Stimulated activated CD4-positive, alpha-beta T cell treated with anti-CD3 and anti-CD28 coated beads, Interleukin-4, amount 100 ng/mL, for 48 hours (primary cell): ENCODE measurements at regions not wholly inside any gene's neighbourhood (a gene's known extent, or its start where the extent isn't known, plus 50 kb on each side); places are given as distances from the start of the nearest gene placed in this dataset.
"Not testable (repeated sequence)": the region's sequence is repeated elsewhere in the genome, so short reads cannot be mapped to it uniquely, and the experiment has no call there.

ENCODE experiments used
- DNase-seq, 2 donors: peaks; one replicate each; pipeline ENCODE4 v3.0.0-alpha.2; 2020; ENCODE audit warnings: low read depth in 2 of 2

DNA sequence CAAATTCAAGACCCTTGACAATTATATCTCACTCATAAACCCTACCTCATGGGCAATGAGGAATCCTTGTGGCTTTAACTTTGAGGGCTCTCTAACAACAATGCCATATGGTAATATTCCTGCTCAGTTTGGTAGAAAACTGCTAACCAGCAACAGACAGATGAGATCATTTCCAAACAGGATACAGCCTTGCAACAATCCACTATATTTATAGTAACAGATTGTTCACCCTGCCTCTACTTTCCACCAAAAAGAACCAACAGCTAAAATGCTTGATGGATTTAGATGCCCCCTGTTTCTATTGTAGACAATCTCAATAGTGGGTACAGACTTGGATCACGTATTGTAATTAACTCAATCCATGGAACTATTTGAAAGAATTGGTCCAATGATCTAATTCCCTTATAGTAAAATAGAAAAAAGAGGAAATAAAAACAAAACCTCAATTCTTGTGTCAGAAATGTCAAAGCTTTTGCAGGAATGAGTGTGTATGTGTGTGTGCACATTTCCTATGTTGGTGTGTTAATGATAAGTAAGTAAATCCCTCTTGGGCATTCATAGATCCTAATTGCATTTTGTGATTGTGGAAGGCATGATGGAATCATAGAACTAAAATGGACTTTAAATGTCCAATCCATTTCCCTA, 100.0 kb upstream of the EDEM3 start:
- no peak for DNase-seq

DNA sequence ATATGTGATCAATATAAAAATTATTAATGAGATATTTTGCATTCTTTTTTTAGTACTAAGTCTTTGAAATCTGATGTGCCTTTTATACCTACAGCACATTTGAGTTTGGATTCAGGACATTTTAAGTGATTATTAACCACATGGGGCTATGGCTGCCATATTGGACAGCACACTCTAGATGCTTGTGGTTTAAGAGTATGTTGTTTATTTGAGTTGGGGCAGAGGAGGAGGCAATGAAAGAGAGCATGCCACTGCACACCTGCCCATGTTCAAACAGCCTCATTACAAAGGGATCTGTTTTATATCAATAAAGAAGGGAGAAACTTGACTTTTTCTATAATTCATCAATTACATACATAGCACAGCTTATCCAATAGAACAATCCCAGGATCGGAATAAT, 99.4 kb upstream of the EDEM3 start:
- DNase-seq = no peak

DNA sequence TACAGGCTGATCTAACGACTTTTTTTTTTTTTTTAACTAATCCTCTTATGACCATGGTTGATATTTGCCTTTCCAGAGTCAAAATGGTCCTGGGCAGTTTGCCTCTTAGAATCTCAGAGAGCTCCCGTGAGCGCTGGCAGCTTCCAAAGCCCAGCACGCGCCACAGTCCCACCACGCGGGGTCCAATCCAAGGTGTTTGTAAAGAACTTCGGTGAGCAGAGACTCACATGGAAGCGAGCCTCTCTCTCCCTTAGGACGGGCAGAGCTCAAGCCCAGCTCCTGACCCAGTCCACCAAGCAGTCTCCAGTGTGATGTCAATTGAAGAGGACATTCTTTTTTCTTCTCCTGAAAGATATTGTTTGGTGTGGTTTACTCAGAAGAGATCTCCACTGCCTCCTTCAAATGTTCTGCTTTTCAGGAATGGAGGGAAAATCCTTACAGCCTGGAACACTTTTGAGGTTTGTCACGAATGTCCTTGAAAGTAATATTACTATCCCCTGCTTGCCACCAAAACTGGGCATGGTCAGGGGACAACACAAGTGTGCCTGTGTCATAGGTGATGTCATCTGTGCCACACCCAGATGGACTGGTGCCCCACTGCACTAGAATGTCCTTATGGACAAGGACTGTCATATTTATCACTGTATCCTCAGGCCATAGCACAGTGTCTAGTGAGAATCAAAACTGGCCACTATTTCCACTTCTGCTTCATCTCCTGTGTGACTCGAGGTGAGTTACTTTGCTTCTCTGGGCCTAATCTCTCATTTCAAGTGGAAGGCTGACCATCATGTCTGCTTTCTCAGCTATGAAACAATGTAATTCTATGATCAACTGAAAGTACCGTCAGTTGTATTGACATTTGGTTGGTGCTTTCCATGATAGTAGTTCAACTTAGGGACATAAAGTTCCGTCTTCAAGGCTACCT, 97.4 kb upstream of the EDEM3 start:
- DNase-seq = no peak

DNA sequence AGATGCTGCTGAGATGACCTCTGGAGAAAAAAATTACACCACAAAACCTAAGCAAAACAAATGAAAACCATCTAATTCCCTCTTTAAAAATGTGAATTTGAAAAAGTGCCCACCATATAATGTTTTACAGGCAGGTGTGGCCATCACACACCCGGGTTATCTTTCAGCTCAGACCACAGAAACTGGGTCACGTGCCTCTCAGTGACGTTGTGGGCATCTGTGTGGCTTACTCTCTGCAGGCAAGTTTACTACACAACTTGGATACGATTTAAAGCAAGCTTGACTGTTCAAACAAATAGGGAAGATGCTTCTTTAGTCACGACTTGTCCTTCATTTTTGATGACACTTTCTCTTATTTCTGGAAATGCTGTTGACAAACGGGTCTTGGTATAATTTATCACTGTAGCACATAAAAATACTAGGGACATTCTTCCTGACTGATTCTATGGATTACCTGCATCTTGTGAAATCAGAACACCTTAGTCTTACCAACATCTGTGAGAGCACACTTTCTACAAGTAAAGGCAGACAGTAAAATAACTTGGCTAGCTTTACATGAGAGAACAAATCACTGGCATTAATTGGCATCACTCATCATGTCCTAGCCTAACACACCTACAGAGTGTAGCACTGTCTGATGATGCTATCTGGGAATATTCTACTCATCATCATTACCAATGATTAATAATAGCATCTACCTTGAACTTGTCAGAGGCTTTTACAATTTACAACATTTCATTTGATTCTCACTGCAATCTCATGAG, 89.3 kb upstream of the EDEM3 start:
- DNase-seq = peak in 1 of 2 donors; percentile 14

DNA sequence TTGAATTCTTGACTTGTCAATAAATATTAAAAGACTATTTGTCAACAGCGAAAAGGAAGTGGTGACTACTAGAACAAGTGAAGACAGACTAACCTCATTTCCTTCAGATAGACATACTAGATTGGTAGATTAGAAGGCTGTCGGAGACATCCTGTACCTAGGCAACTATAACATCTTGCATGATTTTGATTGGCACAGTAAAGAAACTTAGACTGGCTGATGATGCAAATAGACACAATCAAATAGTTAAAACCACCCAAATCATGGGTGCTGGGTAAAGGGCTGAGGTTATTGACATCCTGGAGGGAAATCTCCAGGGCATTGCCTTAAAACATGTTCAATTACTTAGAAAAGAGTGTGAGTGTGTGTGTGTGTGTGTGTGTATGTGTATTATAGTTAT, 85.9 kb upstream of the EDEM3 start:
- DNase-seq = no peak

DNA sequence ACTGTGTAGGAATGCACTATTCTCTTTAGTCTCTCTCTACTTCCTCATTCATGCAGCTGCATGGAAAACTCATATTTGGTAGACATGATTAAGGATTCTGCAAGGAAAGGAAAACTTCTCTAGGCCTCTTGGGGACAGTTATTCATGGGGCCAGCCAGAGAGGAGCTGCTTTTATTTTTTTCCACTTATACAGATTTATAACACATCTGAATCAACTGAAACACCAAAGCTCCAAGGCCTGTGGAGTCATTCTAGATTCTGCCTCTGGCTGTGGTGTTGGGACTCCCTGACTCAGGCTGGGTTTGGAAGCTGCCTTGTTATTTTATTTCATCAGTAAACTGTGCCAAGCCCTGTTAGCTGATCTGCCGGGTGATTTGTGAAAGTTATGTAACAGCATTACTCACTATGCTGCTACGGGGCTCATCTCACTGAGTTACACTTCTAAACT, 83.9 kb upstream of the EDEM3 start:
- no peak for DNase-seq

DNA sequence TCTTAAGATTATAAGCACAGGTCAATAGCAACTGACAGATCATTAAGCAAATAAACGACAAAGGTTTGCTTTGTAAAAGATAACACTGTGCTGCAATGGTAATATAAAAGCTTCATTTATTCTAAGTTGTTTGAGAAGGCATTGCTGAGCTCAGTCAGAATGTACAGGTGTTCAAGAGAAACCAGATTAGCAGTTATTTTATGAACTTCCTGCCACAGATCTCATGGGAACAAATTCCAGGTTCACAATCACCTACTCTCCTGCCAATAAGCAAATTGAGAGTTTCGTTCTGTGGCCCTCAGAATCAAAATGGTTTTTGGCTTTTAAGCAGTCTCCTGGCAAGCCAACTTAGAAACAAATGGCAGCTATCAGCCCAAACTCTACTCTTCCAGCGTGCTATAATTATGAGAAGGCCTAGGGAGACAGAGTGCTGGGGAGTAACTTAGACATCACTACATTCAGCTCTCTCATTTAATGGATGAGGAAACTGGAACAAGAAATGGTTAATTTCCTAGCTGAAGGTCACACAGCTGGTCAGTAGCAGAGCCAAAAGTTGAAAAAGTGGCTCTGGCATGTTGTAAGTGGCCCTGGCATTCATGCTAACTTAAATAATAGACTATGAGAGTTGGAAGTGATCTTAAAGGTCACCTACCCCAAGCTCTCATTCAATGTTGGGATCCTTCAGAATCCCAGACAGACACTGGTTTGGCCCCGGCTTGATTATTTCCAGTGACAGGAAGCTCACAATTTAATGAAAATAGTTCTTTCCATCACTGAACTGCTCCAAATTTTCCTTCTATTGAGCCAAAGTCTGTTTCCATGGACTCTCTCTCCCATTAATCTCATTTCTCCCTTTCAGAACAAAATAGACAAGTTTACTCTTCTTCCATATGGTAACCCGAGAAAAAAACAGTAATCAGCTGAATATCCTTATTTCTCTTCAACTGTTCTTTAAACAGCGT, 82.6 kb upstream of the EDEM3 start:
- no peak for DNase-seq

DNA sequence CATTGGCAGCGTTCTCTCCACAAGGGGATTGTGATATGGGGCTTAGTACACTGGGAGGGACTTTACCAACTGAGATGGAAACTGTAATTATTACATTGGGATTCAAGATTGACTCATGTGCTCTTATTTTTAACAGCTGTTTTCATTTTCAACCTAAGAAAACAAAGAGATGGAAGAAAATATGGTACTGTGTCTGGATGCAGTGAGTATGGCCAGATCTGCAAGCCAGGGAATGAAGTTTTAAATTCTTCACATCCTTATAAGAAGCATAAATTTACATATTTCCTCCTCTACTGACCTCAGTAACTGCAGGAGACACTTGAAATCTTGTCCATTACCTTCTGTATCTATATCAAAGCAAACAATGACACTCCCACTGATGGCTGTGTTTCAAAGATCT, 81.5 kb upstream of the EDEM3 start:
- no peak for DNase-seq

DNA sequence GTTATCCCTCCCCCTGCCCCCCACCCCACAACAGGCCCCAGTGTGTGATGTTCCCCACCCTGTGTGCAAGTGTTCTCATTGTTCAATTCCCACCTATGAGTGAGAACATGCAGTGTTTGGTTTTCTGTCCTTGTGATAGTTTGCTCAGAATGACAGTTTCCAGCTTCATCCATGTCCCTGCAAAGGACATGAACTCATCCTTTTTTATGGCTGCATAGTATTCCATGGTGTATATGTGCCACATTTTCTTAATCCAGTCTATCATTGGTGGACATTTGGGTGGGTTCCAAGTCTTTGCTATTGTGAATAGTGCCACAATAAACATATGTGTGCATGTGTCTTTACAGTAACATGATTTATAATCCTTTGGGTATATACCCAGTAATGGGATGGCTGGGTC, 79.3 kb upstream of the EDEM3 start:
- not testable (repeated sequence) for DNase-seq

DNA sequence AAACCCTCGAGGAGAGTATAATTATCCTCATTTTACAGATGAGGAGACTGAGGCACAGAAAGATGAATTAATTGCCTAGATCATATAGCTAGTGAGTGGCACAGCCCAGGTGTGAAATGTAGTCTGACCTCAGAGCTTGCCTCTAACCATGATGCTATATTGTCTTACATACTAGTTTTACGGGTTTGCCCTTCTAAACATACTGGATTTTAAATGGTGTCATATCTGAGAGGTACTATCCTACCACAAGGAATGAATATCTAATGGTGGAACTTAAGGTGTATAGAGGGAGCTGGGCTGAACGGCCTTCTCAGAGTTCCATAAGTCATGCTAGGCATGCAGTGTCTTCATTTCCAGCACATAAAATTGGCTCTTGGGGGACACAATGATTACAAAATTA, 77.9 kb upstream of the EDEM3 start:
- DNase-seq = no peak

DNA sequence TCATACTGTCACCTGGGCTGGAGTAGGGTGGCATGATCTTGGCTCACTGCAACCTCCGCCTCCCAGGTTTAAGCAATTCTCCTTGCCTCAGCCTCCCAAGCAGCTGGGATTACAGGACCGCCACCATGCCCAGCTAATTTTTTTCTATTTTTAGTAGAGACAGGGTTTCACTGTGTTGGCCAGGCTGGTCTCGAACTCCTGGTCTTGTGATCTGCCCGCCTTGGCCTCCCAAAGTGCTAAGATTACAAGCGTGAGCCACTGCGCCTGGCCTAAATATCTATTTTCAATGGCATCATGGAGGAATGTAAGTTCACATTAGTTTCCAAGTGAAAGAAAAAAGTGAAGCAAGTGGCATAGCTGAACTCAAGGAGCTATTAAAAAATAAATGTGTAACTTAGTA, 74.8 kb upstream of the EDEM3 start:
- not testable (repeated sequence) for DNase-seq

DNA sequence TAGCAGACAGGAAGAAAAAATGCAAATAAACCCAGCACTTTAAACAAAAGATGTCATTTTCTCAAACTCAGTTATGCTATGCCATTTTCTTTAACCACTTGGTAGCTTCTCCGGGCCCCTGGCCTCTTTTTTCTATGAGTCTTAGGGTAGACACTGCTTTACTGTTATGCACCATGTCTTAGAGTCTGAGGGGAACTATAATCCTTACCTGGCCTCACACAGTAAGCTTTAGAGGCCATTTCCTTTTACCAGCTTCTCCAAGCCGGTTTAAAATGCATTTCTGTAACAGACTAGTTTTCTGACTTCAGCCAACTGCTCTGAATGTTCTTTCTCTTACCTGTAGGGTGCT, 73.7 kb upstream of the EDEM3 start:
- no peak for DNase-seq

DNA sequence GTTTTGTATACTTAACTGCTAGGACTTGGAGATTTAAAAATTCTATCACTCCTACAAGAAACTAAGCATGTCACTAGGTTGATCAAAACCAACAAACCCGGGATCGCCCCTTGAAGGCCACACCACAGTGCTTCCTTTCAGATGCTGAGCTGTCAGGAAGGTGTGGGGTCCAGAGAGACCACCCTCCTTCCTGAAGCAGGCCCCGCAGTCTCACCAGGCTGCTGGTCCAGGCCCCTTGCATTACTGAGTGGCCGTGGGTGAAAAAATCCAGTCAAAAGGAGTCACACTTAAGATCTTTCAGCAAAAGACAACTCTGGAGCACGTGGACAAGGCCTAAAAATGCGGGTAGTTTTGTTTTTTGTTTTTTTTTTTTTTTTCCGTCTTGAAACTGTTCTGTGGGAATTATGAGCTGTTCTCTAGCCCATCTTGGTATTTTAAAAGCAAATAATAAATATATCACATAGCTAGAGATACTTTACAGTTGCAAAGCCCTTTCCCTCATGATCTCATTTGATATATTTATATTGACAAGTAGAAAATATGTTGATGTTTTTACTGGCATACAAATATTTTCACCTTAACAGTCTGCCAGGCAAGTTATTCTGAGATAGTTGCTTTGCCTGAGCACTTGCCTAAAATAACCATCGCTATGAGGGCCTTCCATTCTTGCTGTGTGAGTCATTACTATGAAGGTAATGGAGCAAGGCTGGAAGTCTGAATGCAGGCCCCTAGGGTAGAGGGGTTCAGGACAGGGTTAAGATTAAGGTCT, 73.1 kb upstream of the EDEM3 start:
- no peak for DNase-seq

DNA sequence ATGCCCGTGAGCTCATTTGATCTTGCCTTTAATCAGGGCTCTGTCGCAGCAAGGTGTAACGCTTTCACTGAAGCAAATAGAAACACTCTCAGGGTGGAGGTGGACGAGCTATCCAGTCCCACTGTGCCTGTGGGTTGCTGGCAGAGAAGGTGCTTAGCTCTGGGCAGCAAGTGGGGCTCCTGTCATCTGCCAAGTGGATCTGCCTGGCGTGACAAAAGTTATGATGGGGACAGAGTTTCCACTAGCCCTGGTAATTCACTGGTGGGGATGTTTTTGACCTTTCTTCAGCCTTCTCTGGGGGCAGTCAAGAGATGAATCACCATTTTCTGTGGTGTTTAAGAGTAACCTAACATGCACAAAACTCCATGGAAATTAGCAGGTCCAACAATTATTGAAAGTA, 71.3 kb upstream of the EDEM3 start:
- no peak for DNase-seq

DNA sequence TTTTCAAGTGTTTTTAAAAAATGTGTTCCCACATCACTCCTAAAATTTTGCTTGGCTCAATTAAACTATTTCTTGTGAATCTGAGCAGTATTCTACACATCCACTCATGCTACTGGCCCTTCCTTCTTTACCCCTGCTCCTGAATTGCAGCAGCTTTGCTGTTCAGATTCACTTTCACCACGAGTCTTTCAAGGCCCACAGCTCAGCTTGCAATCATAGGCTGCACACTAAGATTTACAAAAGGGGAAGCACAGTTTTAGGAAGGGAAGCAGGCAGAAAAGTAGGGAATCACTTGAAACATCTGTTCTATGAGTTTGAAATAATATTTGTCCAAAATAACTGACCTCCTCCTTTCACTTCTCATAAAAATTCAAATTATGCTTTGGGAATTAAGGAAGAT, 70.9 kb upstream of the EDEM3 start:
- no peak for DNase-seq

DNA sequence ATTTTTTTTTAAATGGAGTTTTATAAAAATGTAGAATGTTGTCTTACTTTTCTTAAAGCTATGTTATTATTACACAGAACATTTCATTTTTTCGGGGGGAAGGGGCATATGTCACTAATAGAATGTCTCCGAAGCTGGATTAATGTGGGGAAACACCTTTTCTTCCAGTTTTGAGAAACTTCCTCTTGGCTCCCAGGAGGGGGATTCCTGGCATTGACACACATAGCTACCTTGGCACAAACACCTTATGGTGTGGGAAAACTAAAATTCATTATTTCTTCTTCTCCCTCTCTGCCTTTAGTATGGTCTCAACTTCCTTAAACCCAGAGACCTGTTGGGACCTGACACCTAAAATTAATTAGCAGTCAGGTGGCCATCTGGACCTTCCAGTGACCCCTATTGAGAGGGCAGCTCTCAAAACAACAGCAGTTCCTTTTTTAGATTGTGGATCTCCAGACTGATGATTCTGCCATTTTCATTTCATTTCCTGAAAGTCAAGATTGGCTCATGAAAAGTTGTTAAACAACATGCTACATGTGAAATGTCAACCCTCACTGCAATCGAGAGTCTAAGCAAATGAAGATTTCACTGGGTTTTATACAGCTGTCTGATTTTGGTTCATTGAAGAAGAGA, 70.1 kb upstream of the EDEM3 start:
- no peak for DNase-seq

DNA sequence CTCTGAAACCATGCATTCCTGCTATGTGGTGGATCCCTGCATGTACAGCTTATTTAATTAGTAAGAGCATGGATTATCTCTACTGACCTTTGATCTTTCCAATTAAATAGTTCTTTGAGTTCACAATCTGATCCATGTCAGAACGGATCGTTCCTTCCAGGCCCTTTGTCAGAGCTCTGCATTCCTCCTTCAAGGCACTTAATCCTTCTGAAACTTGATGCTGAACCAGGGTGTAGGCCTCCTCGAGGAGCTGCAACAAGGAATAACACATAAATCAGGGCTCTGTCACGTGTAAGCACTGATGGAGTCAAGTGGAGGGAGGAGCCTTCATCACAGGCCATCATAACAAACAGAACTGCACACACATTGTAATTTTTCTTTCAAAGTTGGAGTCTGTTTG, 68.4 kb upstream of the EDEM3 start:
- DNase-seq = no peak

DNA sequence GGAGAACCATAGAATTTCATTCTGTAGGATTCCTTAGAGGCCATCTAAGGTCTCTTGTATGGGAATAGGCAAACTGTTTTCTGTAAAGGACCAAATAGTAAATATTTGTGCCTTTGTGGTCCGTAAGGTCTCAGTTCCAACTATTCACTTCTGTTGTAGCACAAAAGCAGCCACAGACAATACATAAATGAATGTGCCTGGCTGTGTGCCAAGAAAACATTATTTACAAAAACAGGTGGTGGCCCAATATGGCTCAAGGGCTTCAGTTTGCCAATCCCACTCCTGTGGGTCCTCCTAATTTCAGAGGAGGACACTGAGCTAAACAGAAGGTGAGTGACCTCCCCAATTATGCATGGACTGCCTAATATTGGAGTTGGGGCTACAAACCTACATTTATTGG, 67.6 kb upstream of the EDEM3 start:
- DNase-seq = no peak

DNA sequence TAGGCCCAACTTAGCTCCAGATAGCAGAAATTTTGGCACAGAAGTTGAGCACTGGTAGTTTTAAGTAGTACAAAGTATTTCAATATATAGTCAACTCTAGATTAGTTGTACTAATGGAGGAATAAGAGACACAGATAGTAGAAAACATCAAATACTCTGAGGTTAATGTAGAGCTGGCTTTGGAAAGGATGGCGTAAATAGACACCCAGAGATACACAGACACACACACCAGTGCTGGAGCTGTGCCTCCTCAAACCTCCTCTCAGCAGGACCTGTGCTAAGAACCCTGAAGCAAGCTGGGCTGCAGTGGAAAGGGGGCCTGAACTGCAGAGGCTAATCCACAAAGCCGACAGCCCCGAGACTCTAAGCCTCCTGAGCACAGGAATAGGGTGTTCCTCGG, 67.0 kb upstream of the EDEM3 start:
- no peak for DNase-seq

DNA sequence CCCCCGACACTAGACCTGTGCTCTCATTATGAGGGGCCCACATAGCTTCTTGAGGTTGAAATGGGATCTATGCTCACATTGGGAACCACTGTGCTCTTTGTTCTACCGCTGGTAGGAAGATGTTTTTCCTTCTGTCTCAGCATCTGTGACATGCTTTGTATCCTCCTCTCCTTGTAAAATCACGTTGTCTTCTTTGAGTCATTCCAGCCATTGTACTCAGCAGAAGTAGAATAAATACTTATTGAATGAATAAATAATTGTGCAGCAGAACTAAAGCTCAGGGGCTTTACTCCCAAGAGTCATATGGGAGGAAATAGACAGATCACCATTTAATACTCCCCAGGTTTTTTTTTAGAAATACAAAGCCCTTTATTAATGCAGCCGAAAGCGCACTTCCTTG, 66.3 kb upstream of the EDEM3 start:
- DNase-seq = no peak
